GM21381 (cell line): ENCODE measurements at regions not wholly inside any gene's neighbourhood (a gene's known extent, or its start where the extent isn't known, plus 50 kb on each side); places are given as distances from the start of the nearest gene placed in this dataset.

ENCODE experiments used
- ATAC-seq: cut with Tn5 transposase; IDR thresholded peaks from one replicate; pipeline ENCODE4 v1.9.1; 2021; ENCODE audit warnings: mild to moderate bottlenecking, moderate library complexity; ENCODE audit not compliant: unreplicated experiment

GRCh38 chr14:31993521-31993951, 83.6 kb upstream of the ARHGAP5 start:
- ATAC-seq, result no peak

GRCh38 chr14:31994391-31995033, 82.6 kb upstream of the ARHGAP5 start:
- no peak for ATAC-seq

DNA sequence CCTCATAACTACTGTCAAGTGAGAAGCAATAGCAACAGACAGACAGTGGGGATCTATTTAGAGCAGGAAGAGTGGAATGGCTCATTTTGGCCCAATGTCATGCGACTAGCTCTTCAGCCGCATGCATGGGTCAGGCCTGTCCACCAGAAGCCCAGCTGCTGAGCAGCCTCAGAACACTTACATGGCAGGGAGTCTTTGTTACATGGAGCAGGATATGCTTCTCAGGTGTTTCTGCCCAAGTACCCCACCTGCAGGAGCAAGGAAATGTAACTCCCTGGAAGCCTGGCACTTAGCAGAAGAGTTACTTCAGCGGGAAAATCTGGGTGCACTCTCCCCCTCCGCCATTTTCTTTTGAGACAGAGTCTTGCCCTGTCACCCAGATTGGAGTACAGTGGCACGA, 73.5 kb upstream of the ARHGAP5 start:
- no peak for ATAC-seq

DNA sequence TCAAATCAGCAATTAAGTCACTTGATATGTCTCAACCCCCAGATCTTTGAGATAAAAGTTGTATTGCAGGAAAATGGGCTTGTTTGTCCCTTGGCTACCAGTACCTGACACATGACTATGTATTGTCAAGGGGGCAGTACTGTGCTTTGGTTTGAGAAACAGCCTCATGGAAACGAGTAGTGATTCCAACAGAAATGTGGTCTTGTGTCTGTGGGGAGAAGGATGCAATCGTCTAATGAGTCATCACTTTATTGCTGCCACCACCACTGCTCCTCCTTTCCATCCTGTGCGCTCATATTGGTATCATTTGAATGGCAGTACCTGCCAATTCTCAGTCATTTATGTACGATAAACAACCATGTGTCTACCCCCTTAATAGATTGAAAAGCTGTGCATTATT, 72.8 kb upstream of the ARHGAP5 start:
- ATAC-seq, result no peak

- ATAC-seq, result no peak
Measured at GRCh38 chr14:32005628-32006027, 71.5 kb upstream of the ARHGAP5 start.

DNA sequence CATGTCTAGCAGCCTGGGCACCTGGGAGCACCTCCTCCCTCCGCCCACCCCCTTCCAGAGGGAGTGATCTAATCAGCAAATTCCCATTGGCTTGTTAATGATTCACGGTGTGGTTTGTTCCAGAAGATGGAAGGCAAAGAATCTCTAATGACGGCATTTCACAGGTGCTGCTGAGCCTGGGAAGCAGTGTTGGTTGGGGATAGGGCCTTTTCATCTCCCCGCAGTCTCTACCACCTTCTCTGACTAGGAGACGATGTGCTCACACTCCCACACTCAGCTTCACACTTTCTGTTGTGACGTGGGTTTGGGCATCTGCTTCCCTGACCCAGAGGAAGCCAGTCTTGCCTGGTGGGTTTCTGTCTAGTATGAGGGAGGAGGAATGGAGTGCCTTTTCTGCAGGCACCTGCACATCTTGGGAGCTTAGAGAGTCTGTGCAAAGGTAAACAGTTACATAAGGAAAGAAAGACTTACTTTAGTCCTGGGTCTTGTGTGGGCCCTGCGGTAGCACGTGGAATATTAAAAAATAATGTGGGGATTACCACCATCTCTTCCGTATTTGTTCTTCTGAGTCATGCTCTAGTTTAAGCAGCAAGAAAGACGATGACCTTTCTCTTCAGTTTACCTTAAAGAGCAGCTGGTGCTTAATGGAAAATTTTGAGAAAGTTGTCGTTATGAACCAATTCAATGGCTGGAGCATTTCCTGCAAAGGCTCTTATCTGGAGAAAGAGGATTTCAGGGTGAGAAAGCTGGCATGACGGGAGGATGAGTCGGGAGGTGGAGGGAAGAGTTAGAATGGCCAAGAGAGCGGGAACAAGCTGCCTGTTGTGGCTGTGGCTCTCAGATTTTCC, 70.6 kb upstream of the ARHGAP5 start:
- no peak for ATAC-seq

GRCh38 chr14:32007755-32008362, 69.2 kb upstream of the ARHGAP5 start:
- no peak for ATAC-seq

DNA sequence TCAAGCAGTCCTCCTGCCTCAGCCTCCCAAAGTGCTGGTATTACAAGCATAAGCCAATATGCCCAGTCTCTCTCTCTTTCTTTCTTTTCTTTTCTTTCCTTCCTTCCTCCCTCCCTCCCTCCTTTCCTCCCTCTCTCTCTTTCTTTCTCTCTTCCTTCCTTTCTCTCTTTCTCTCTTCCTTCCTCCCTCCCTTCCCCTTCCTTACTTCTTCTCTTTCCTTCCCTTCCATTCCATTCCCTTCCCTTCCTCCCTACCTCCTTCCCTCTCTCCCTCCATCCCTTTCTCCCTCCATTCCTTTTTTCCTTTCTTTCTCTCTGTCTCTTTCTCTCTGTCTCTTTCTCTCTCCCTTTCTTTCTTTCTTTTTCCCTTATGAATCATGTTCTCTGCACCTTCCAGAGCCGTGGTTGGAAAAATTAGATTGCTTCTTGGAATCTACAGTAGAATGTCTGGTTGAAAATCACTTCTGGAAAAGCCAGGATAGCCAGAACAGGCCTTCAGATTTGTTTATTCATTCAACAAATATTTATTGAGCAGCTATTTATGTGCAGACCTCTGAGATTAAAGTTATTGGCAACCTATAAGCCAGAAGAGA, 68.4 kb upstream of the ARHGAP5 start:
- no peak for ATAC-seq

GRCh38 chr14:32009221-32009975, 67.7 kb upstream of the ARHGAP5 start:
- no peak for ATAC-seq

DNA sequence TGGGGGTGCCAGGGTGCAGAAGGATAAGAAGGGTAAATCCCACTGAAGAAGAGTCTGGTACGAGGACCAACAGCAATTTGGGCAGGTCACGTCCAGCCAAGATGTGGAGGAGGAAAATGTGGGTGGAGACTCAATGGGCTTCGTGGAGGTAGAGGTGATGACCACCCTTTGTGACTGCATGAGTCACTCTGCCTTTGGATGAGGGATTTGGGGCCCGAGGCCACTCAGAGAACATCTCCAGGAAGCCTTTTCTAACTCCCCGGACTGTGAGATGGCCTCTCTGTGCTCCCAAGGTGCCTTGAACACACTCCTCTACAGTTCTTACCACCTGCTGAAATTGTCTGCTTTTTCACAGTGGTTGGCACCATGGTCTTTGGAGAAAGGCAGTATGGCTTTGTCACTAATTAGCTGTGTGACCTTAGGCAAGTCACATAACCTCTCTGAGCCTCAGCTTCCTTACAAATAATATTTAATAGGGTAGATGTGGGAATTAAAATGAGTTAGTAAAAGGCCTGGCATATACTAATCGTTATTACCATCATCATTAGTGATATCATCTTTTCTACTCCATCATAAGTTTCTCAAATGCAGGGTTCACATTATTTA, 67.0 kb upstream of the ARHGAP5 start:
- ATAC-seq, result no peak

GRCh38 chr14:32010604-32011125, 66.4 kb upstream of the ARHGAP5 start:
- ATAC-seq, result no peak

DNA sequence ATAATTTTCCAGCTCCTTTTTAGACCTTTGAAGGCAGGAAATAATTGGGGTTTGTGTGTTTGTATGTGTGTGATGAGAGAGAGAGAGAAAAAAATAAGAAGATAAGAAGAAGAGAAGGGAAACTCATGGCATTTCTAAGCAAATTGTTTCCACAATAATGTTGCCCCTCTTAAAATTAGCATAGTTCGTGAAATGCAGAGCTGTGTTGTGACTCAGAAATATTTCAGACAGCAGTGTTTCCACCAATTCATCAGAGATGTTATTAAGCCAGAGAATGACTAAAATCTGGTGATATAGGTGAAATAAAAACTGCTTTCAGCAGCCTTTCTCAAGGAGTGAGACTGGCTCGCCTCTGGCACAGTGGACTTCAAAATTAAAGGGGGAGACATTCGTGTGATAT, 65.9 kb upstream of the ARHGAP5 start:
- no peak for ATAC-seq

GRCh38 chr14:32012062-32012461, 65.0 kb upstream of the ARHGAP5 start:
- ATAC-seq, result no peak

GRCh38 chr14:32012571-32012970, 64.5 kb upstream of the ARHGAP5 start:
- no peak for ATAC-seq

- no peak for ATAC-seq
Measured at GRCh38 chr14:32013083-32013482, 64.0 kb upstream of the ARHGAP5 start.

- ATAC-seq, result no peak
Measured at GRCh38 chr14:32014057-32014456, 63.0 kb upstream of the ARHGAP5 start.

GRCh38 chr14:32014498-32014897, 62.6 kb upstream of the ARHGAP5 start:
- no peak for ATAC-seq

DNA sequence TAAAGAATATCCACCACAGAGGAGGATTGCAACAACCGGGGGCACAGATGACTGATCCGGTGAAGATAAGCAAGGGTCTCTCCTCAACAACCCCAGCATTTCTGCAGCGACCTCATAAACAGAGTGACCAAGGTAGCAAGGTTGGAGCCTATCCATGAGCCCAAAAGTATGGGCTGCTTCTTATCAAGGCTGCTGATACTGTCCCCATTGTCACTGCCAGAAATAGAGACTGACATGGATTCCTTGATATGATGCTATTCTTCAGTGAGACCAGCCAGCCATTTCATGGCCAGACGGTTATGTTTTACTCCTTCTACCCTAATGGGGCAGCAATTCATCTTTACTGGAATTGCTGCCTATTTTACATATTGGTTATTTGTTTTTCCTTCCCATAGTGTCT, 61.9 kb upstream of the ARHGAP5 start:
- ATAC-seq, result no peak

DNA sequence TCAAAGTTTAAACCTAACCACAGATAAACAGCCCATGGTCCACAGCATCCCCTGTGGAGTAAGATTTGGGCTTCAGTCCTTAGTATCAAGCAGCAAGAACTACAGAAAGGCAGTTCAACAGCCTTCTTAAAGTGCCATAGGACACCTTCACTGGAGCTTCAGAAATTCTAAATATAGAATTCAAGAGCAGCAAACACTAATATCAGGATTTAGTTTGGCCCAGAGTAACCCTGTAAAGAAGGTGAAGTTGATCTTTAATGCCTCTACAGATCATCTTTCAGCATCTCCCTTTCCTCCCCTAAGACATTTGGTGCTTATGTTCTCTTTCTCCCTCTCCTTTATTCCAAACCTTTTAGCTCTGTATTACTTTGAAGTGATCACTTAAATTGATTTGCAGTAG, 59.5 kb upstream of the ARHGAP5 start:
- ATAC-seq, result no peak

DNA sequence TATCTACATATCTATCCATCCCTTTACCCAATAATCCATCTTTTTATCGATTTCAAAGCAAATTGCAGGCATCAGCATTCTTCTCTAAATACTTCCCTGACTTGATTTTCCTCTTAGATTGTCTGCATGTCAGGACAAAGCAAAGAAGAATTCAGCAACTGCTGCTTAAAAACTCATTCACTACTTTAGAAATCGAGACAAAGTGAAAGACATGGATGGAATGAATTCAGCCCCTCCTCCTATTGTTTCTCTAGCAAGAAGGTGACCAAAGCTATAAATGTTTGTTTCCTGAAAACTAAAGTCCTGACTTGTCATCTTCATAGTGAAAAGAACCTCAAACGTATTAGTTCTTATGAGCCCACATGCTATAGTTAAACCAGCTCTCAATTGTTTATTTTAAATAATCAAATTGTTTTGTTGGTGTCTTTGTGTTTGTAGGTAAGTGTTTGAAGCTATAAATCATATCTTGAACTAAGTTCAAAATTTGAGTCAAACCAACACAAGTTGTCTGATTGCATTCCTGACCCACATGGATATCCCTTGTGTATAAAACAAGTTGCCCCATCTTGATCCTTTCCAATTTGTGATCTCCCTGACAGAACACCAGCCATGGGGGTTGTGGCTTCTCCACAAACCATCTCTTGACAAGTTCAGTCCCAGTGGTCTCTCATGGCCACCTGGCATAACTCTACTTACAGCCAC, 58.6 kb upstream of the ARHGAP5 start:
- ATAC-seq, result no peak
